CD4-positive, alpha-beta T cell treated with Interleukin-1 beta for 1 hour (primary cell): ENCODE measurements at regions not wholly inside any gene's neighbourhood (a gene's known extent, or its start where the extent isn't known, plus 50 kb on each side); places are given as distances from the start of the nearest gene placed in this dataset.

Experiments
- DNase-seq, 2 donors: peaks; one replicate each; pipeline ENCODE4 v3.0.0-alpha.2; 2020 to 2022

DNA sequence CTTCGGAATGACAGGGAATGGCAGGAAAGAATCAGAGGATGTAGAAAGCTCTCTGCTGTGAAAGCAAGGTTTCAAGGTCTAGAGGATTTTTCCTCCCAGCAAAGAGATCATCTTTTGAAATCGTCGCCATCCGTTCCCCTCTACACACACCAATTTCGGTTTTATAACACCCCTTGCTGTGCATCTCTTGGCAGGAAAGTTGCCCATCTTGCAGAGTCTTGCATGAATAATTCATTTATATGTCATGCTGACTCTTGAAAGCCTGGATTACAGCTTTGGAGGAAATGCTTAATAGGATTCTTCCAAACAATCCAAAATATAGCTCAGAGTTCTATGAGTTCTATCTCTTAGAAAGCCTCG lies 262.7 kb downstream of the CHL1 start:
- DNase-seq: no peak

DNA sequence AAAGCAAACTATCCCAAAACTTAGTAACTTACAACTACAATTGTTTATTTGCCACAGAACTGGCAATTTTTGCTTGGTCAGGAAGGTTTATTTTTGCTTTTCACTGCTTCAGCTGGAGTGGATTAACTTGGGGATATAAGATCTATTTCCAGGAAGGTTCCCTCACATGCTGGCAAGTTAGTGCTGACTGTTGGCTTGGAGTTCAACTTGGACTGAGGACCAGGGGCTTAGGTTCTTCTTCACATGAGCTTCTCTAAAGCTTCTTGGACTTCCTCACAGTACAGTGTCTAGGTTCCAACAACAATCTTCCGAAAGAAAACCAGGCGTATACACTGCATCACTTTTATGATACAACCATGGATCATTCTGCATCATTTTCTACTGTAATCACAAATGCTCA lies 264.4 kb downstream of the CHL1 start:
- DNase-seq: no peak

DNA sequence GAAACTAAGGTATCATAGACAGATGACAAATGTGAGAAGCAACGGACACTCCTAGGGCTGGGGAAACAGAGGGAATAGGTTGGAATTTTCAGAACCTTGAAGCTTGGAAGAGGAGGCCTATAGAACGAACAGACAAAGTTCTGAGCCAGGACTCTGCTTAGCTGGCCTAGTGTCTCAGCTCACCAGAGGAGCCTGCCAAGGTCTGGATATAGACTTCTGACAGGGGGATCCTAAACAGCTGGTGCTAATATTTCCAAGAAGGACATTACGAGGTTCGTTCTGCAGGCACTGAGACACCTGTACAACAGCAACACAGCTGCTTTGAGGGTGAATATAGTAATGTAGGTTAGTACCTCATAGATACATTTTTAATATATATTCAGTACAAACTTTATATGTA lies 266.3 kb downstream of the CHL1 start:
- DNase-seq: no peak

DNA sequence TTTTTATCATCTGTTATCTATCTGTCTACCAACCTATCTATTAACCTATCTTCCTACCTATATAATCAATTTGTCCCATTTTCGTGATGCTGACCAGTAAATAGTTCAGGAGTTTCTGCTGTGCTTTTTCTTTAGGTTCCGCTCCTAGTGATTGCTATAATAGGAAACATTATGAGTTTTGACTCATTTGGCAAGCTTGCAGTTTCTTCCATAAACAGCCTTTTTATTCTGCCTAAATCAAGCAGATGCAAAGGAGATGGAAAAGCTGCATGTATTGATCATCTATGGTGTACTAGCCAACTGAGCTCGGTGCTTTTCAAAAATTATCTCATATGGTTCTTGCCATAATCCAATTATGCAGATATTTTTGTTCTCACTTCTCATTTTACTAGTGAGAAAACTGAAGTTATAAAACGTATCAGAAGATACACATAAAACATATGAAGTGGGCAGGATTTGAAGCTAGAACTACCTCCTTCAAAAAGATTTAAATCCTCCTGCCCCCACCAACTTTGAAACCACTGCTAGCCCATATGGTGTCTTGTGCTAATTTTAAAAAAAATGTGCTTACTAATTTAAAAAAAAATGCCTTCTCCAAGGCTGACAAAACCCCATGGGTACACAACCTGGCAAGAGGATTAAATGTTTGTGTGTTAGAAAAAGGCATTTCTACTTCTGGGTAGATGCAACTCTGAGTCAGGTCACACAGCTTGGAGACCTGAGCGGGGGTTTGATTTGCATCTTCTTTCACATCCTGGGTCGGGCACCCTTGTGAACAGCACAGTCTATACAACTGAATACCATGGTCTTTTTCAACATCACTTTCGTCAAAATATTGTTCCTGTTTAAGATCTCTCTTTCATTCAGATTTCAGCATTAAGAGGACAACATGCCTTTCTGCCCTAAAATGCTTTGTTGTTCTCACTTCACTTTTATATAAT lies 267.0 kb downstream of the CHL1 start:
- DNase-seq: no peak

DNA sequence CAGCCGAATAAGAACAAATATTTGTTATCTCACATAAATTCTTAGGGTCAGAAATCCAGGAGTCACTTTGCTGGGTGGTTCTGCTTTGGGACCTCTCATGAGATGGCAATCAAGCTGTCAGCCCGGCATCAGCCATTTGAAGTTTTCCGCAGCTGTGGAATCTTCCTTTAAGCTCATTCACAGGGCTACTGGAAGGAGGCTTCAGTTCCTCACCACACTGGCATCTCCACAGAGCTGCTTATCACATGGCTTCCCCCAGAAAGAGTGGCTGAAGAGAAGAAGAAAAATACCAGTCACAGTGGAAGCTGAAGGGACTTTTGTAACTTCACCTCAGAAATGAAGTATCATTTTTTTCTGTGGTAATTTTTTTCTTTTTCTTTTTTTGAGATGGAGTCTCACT lies 267.7 kb downstream of the CHL1 start:
- no peak for DNase-seq

DNA sequence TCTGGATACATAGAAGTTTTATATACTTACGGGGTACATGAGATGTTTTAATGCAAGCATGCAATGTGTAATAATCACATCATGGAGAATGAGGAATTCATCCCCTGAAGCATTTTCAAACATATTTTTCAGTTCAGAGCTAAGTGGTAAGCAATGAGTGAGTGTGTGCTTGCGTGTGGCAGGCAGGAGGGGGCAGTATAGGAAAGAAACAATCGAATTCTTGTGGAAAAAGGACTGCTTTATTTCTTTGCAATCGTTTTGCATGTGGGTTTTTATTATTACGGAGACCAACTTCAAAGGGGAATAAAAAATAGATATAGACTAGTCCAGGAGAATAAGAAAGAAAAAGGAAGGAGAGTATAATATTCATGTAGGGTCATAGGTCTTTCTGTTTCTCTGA lies 271.6 kb downstream of the CHL1 start:
- no peak for DNase-seq

DNA sequence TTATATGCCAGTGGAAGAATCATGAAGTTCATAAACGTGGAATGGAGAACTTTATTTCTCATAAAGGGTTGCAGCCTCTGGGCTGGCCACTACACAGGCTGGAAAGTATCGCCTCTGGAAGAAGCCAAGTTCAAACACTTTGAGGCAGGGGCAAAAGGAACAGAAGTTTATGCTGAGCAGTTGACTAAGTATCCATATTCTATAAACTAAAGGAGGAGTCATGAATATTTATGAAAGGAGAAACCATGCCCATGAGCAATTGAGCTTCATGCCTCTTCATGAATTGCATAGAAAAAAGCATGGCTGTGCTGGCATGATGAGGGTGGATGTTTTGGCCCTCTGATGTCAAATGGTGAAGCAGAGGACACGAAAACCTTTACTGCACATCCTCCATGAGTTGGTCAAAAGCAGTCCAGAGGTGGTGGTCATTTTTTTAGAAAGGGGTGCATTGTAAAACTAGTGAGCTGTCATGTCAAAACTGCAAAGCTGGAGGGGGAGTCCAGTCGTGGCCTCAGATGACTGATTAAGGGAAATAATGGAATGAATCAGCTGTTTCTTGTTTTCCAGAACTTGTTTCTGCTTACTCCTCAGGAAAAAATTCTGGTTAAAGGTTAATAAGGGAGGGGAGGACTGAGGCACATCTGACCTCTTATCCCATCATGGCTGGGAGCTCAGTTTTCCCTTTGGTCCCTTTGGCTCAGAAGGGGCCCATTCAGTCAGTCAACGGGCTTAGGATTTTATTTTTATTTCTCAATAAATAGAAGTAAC lies 276.7 kb downstream of the CHL1 start:
- DNase-seq: no peak

DNA sequence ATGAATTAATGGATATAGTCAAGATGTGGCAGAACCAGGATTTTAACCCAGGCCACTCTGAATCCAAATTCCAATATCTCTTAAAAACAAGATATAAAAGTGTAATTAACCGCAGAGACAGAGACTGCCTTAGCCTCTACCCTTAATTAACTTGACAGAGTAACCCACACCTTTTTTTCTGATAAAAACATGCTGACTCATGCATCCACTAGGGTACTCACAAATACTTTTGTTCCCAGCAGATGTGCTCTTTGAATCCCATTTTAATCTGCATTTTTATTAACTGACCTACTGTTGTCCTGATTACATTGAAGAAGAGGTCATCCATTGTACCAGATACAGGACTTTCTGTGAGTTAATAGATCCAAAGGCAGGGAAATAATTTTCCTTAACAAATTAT lies 278.3 kb downstream of the CHL1 start:
- DNase-seq: no peak

DNA sequence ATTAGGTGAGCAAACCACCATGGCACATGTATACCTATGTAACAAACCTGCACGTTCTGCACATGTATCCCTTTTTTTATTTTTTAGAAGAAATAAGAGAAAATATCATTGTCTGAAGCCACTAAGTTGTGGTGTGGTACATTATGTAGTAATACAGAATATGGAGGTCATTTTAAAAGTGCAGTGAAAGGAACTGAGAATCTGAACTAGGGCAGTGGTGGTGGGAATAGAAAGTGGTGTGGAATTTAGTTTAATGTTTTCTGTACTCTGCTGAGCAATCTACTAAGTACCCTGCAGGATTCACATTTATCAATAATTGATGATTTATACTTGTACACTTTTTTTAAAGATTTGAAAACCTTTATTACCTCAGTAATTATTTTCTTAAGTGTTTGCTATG lies 283.5 kb downstream of the CHL1 start:
- no peak for DNase-seq

DNA sequence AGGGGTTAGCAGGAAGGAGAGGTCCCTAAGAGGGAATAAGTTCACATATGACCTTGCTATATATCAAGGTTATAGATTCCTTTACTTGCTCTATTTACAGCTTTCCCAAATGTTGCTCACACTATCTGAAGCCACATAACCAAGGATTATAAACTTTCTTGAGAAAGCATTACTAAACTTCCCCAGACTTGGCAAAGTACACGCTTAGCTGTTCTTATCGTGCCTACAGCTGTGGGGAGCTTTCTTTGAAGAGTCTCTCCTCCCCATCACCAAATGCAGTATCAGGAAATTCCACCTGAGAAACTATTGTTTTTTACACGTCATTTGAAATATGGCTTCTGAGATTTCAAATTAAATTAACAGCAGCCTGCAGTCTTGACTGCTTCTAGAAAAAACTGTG lies 284.5 kb downstream of the CHL1 start:
- no peak for DNase-seq

DNA sequence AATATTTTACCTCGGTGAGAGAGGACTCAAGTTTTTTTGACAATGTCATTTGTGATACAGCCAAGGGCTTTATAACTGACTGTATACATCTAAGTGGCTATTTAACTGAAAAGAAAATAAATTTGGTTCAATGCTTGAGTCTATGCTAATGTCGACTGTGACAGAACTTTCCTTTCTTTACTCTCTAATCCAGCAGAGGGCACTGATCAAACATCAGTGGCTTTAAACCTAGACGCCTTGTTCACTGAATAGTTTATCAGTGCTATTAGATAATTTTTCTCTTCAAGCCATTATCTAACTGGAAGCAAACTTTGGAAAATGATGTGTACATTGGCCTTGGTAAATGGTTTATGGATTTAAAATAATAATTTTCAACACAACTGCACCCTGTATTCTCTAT lies 285.1 kb downstream of the CHL1 start:
- no peak for DNase-seq

DNA sequence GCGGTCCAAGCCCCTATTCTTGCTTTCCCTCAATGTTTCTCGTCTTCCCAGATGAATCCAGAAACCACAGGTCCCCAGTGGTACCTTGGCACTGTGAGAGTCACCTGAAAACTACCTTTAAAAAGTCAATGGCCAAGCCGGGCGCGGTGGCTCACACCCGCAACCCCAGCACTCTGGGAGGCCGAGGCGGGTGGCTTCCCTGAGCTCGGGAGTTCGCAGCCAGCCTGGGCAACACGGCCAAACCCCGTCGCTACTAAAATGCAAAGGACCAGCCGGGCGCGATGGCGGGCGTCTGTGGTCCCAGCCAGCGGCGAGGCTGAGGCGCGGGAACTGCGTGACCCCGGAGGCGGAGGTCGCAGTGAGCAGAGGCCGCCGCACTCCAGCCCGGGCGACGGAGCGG lies 285.9 kb downstream of the CHL1 start:
- no peak for DNase-seq

DNA sequence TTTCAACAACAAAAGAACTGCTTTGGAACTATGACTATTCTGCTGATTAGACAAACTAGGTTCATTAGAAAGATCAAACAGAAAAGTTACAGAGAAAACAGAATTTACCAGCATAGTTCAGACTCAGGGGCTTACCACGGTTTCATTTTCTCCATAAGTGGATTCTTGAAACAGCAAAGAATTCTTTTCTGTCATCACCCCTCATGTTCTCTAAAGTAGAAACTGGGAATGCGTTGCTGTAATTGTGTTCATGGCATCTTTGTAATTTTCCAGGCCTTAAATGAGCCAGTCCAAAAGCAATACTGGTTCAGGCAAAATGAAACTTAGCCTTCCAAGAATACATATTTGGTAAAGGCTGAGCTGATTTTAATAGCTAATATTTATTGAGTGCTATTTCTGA lies 287.8 kb downstream of the CHL1 start:
- DNase-seq: no peak

DNA sequence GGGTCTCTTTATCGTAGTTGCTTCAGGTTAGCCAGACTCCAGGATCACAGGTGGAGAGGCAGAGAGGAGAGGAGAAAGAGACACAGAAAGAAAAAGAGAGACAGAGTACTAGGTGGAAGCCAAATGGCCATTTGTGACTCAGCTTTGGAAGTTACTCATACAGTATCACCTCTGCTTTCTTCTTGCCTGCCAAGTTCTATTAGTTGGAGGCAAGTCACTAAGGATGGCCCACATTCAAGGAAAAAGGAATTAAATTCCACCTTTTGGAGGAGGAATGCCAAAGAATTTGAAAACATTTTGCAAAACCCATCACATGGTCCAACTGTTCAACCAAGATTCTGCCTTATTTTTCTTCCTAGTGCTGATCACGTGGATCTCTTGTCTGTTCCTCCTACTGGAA lies 291.1 kb downstream of the CHL1 start:
- no peak for DNase-seq

DNA sequence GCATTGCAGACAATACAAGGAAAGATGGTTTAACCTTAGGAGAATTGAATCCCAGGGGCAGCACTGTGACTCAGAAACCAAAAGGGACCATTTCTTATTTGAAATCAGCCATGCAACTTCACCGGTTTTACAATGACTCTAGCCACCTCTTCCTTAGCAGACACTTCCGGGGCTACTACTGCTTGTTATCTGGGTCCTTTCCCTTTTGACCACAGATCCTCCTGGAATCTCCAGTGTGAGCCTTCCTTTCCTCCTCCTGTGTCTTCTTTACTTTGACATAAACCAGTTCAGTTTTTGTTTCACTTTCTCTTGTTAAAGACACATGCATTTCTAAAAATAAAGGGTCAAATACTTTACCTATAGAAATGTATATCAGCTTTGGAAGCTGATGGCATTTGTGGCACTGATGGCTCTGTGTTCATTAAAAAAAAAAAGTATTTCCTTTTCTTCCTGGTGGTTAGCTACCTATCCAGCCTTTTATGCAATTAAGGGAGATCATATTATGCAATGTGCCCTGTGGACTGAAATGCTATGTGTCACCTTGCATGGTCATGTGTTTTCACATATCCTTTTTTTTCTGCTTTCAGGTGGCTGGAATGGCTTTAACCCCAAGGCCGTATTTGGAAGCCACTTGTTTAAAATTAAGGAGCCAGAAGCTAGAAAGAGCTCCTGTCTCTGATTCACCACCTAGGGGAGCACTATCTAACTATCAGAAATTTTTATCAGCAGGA lies 296.2 kb downstream of the CHL1 start:
- no peak for DNase-seq

DNA sequence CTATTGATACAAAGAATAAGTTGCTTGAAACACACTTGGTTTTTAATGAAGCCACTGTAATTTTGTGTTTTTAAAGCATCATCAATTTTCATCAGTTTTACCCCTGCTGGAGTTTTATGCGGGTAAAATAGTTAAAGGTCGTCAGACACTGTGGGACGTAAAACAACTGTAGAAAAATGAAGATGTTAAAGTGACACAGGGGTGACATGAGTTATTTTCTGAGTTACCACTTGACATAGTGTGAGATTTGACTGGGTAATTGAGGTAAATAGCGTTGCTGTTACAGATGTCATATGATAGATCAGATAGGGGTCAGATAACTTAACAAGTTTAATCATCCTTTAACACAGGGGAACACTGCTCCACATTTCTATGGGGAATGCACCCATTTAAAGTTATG lies 297.6 kb downstream of the CHL1 start:
- DNase-seq: no peak

DNA sequence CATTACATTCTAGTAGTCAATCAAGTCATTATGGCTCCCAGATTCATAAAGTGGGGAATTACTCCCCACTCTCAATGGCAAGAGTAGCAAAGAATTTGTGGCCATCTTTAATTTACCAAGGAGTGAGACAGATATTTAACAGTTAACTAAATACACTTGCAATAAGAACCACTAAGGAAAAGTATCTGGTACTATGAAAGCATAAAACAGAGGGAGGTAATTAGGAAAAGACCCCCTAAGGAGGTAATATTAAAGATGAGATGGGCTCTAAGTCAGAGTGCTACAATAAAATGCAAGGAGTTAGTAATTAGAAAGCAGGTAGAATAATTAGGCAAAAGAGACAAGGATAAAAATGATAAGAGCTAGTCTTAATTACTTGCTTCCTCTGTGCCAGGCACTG lies 301.9 kb downstream of the CHL1 start:
- no peak for DNase-seq

DNA sequence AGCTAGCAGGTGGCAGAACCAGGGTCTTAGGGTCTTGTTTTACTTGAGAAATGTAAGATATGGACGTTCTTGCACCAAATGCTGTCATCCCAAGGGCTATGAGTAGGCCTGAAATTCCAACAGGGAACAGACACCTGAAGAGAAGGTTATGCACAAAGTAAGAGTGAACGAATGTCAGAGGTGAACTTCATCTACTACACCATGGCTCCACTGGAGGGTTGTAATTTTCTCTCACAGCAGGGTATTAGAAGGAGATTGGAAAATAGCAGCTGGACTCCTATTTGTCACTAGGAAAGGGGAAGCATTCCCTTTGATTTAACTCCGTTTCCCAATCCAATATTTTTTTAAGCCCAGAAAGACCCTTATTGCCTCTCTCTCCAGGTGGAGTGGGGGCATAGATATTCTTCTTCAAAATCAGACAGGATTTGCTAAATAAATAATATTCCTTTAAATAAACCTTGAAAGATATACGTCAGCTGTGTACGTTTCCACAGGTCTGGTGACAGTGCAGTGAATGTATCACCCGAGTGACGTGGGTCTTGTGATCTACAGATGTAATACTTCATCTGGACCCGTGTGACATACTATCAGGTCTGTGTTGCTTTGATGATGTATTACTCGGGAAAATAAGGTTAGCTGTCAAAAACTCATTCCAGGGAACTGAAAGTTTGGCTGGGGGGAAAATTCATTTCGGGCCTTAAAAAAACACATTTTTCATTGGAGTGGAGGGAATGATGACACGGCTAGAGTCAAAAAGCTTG lies 302.6 kb downstream of the CHL1 start:
- DNase-seq: no peak

DNA sequence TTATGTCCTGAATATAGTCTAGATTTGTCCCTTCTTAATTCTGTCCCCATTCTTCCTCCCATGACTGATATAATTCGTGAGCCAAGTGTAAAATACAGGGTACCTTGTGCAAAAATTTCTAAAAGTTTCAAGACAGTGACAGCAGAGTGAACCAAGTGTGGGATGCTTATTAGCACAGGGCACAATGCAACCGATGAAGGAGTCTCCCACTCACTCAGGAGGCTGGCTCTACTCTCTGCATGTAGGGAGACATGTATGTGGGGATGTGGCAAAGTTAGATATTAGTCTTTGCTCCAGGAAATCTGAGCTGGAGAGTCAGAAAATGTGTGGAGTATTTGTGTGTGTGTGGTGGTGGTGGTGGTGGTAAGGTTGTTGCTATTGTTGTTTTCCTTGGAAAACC lies 305.9 kb downstream of the CHL1 start:
- no peak for DNase-seq

DNA sequence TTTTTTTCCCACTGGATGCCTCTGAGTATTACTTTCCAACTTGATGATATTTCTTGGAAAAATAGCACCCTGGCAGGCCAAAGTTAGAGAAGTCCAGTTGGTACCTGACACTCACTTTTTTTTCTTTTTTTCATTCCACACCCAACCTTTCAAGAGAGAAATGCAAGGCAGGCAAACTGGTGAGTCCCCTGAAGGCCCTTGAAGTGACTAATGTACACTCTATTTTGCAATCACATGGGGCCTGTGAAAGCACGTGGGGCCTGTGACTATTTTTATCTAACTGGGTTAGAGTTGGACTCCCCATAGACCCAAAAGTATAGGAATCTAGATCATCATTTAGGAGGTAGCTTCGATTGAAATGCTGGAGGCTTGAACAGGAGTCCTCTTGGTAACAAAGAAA lies 316.7 kb downstream of the CHL1 start:
- no peak for DNase-seq

DNA sequence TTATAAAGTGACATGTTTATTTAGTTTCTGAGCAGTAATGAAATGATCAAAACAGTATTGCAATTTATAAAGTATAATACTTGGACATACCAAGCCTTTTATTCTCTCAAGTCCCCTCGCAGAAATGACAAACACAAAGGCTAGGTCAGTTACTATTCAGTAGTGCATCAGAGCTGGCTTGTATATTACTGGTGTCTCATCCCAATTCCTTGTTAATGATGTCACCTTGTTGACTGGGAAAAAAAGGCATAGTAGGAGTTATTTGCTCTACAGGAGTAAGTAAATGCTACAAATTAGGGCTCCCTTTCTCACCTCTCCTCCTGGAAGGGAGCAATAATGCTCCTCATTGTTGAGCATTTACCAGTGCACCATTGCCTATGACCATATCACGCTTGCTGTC lies 317.6 kb downstream of the CHL1 start:
- no peak for DNase-seq

DNA sequence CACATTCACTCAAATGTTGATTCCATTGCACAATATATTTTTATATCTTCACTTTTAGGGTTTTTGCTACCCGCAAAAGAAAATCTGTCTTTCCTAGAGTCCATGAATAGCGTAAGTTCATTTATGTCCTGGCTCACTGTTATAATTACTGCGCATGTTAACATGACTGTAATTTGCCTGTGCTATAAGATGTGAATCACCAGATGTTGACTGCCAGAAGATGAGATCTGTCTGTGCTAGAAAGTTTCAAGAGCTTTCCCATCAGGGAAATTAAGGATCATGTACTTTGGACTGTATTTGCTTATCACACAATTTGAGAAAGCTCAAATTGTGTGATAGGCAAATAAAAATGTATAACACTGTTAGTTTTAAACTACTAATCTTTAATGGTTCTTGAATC lies 322.5 kb downstream of the CHL1 start:
- DNase-seq: no peak

DNA sequence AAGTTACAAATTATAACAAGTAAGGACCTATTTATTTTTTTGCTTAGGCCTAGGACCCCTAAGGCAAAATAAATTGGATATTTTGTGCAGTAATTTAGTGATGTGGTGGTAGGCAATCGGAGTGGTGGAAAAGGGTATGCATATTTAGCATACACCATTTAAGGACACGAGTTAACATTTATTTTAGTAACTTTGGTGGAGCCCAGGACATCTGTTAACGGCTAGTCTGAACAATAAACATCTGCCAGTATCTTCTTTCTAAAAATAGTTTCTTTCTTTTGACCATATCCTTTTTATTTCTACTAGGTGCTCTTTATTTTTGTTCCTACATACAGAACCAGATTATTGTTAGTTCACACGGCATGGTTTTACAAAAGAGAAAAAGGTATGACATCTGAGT lies 326.3 kb downstream of the CHL1 start:
- no peak for DNase-seq
